Cardiac fibroblast (primary cell): ENCODE measurements at regions not wholly inside any gene's neighbourhood (a gene's known extent, or its start where the extent isn't known, plus 50 kb on each side); places are given as distances from the start of the nearest gene placed in this dataset.

ENCODE experiments used
- DNase-seq, 2 donors: peaks; one replicate each; pipeline versions ENCODE4 v3.0.0 to v3.0.0-alpha.2; 2010; ENCODE audit warnings: low read depth in 2 of 2
- H3K4me3 ChIP-seq, 2 donors: replicated peaks in 1 of 2; 1 replicate in 1 of 2; 2 replicates in 1 of 2; pipeline ENCODE4 v1.5.1; 2011; ENCODE audit warnings: low read depth in 2 of 2, low read length in 2 of 2, mild to moderate bottlenecking in 2 of 2, moderate library complexity in 1 of 2
- CTCF ChIP-seq: IDR thresholded peaks from one replicate; pipeline ENCODE4 v1.5.1; 2011; ENCODE audit warnings: low read depth, mild to moderate bottlenecking, low read length, inconsistent platforms

DNA sequence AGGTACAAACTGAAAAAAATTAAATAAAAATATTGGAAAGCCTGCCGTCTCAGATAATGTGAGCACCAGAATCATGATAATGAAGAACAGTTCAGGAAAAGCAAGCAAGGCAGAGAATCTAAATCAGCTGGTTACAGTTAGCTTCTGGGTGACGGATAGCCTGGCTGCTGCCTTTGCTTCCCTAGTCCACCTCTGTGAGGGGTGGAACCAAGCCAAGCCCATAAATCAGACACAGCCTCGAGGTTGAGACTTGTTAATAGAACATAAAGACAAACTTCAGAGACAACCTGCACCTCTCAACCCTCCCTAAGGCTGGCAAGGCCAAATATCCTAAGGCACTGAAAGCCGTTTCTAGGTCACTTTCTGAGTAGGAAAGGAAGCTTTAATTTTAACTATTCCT lies 334.7 kb upstream of the SLC39A10 start:
- no peak overlapping the region for H3K4me3 ChIP-seq
- TF ChIP-seq CTCF: no peak
- DNase-seq: no peak

- TF ChIP-seq CTCF: no peak
- no peak overlapping the region for H3K4me3 ChIP-seq
- no peak for DNase-seq
Observed at GRCh38 chr2:195320413-195320973, 336.5 kb upstream of the SLC39A10 start.

- no peak for TF ChIP-seq CTCF
- DNase-seq: peak in 1 of 2 donors; percentile 39
- H3K4me3 ChIP-seq: no peak overlapping the region
Observed at GRCh38 chr2:195319548-195320412, 337.2 kb upstream of the SLC39A10 start.

DNA sequence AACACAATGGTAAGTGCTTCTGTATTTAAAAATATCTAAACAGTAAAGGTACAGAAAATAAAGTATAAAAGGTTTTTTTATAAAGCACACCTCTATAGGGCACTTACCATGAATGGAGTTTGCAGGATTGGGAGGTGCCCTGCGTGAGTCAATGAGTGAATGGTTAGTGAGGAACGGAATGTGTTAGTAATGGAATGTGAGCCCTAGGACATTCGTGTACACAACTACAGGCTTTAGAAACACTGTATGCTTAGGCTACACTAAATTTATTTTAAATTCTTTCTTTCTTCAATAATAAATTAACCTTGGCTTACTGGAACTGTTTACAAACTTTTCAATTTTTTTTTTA lies 337.9 kb upstream of the SLC39A10 start:
- DNase-seq: peak; percentile 59 to 91
- no peak for TF ChIP-seq CTCF

GRCh38 chr2:195318440-195319111 lies 338.4 kb upstream of the SLC39A10 start:
- H3K4me3 ChIP-seq: no peak overlapping the region
- peak; percentile 47 for TF ChIP-seq CTCF
- peak; percentile 58 to 74 for DNase-seq

More for the DNA sequence above, 337.9 kb upstream of the SLC39A10 start:
- no peak overlapping the region for H3K4me3 ChIP-seq

GRCh38 chr2:195317550-195317949 lies 339.5 kb upstream of the SLC39A10 start:
- H3K4me3 ChIP-seq: no peak overlapping the region
- no peak for DNase-seq
- TF ChIP-seq CTCF: no peak
